ENCODE measurements at regions not wholly inside any gene's neighbourhood (a gene's known extent, or its start where the extent isn't known, plus 50 kb on each side); places are given as distances from the start of the nearest gene placed in this dataset.

DNA sequence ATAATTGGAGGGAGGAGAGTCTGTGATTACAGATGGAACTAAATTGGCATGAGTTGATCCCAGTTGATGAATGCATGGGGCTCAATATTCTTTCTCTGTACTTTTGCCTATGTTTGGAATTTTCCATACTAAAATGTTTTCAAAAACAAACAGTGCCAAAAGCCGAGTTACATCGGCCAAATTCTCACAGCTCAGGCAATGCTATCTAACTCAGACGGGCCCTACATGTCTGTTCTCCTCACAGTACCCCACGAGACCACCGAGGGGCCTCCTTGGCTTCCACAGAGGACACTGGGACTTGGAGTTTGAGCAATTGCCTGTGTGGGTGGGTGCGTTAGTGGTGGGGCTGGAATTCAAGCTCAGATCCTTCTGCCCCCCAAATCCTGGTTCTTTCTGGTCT, 413.2 kb downstream of the CDH26 start:
- Histone ChIP-seq H3K4me3 (ENCODE audit: insufficient read depth, low read depth, low read length) (no peak overlapping the region), H3K36me3 (replicated peaks; ENCODE audit: control insufficient read depth, insufficient read depth, low read length) (no peaks in the 10 kb centered on the region), H3K27me3 (ENCODE audit: control insufficient read depth, insufficient read depth, low read length) (no peaks in the 10 kb centered on the region)
- DNase-seq = no peak

DNA sequence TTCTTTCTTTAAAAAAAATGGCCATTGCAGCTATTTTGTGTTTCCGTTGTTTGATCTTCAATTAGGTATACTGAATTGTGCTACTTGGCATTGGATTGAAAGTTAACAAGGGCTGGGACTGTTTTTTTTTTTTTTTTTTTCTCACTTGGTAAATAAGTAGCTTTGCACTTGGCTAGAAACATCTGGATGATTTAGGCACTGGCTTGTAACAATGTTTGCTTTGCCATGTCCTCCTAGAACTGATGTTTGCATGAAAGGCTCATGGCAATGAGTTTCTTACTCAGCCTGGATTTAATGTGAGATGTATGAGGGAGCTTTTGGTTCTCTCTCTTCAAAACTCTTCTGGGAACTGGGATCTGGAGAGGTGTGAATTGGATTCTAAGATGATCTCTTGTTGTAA, 414.1 kb downstream of the CDH26 start:
- H3K27me3 ChIP-seq (ENCODE audit: control insufficient read depth, insufficient read depth, low read length) = no peaks in the 10 kb centered on the region
- no peak overlapping the region for H3K4me3 ChIP-seq (ENCODE audit: insufficient read depth, low read depth, low read length)
- H3K36me3 ChIP-seq (replicated peaks; ENCODE audit: control insufficient read depth, insufficient read depth, low read length) = no peaks in the 10 kb centered on the region
- no peak for DNase-seq

DNA sequence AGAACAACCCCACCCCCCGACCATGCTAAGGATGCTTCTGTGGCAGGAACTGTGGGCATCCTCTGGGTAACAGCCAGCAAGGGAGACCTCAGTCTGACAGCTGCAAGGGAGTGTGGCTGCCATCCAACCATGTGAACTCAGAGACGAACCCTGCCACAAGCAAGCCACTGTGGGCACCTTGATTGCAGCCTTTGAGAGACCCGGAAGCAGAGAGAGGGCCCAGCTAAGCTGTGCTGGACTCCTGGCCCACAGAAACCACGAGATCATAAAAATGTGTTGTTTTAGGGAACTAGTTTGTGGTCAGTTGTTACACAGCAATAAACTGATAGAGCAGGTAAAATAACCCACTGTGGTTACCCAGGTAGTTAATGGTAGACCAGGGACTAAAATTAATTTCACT, 414.6 kb downstream of the CDH26 start:
- no peaks in the 10 kb centered on the region for H3K27me3 ChIP-seq (ENCODE audit: control insufficient read depth, insufficient read depth, low read length)
- DNase-seq = no peak
- H3K36me3 ChIP-seq (replicated peaks; ENCODE audit: control insufficient read depth, insufficient read depth, low read length) = no peaks in the 10 kb centered on the region
- no peak overlapping the region for H3K4me3 ChIP-seq (ENCODE audit: insufficient read depth, low read depth, low read length)

GRCh38 chr20:60378620-60379019, 420.4 kb downstream of the CDH26 start:
- DNase-seq = no peak
- H3K27me3 ChIP-seq (ENCODE audit: control insufficient read depth, insufficient read depth, low read length) = no peaks in the 10 kb centered on the region
- no peak overlapping the region for H3K4me3 ChIP-seq (ENCODE audit: insufficient read depth, low read depth, low read length)
- H3K36me3 ChIP-seq (replicated peaks; ENCODE audit: control insufficient read depth, insufficient read depth, low read length) = no peaks in the 10 kb centered on the region

- no peak for DNase-seq
- no peaks in the 10 kb centered on the region for H3K36me3 ChIP-seq (replicated peaks; ENCODE audit: control insufficient read depth, insufficient read depth, low read length)
- no peak overlapping the region for H3K4me3 ChIP-seq (ENCODE audit: insufficient read depth, low read depth, low read length)
- H3K27me3 ChIP-seq (ENCODE audit: control insufficient read depth, insufficient read depth, low read length) = no peaks in the 10 kb centered on the region
Observed at GRCh38 chr20:60381643-60382400, 423.6 kb downstream of the CDH26 start.

DNA sequence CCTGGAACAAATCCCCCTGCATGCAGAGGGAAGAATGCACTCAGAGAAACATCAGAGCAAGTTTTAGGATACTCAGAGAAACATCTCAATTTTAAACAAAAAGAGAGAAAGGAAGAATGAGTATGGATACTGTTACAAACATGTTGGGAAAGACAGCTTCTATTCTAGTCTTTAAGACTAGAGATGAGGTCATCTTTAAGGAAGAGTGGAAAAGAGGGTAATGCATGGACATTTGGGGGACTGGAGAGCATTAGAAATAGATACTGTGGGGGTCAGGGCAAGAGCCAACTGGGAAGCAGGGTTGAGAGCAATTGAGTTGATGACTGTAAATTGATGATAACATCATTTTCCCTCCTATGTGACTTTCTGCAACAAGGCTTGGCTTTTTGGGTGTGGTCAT, 431.2 kb downstream of the CDH26 start:
- DNase-seq = no peak
- Histone ChIP-seq H3K4me3 (ENCODE audit: insufficient read depth, low read depth, low read length) (no peak overlapping the region), H3K27me3 (ENCODE audit: control insufficient read depth, insufficient read depth, low read length) (no peaks in the 10 kb centered on the region; the same call in 1 of the 2 replicates), H3K36me3 (replicated peaks; ENCODE audit: control insufficient read depth, insufficient read depth, low read length) (no peaks in the 10 kb centered on the region)

GRCh38 chr20:60389882-60390281, 431.7 kb downstream of the CDH26 start:
- H3K4me3 ChIP-seq (ENCODE audit: insufficient read depth, low read depth, low read length) = no peak overlapping the region
- H3K36me3 ChIP-seq (replicated peaks; ENCODE audit: control insufficient read depth, insufficient read depth, low read length) = no peaks in the 10 kb centered on the region
- no peak for DNase-seq
- H3K27me3 ChIP-seq (ENCODE audit: control insufficient read depth, insufficient read depth, low read length) = no peaks in the 10 kb centered on the region; the same call in 1 of the 2 replicates

DNA sequence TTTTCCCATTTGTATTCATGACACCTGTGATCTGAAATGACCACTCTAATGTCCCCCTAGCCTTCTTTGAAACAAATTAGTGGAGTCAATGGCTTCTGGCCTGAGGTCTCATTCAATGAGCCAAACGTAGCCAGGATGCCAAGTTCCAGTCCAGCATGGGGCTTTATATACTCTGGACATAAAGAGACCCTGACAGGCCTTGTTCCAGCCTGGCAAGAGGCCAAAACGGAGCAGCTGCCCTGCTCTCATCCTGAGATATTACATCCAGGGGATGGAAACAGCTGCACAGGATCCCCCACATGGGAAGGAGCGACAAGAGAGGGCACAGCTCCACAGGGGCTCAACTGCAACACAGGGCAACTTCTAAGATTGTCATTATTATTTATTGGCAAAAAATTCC, 437.8 kb downstream of the CDH26 start:
- Histone ChIP-seq H3K4me3 (ENCODE audit: insufficient read depth, low read depth, low read length) (no peak overlapping the region), H3K27me3 (ENCODE audit: control insufficient read depth, insufficient read depth, low read length) (no peaks in the 10 kb centered on the region; the same call in 1 of the 2 replicates), H3K36me3 (replicated peaks; ENCODE audit: control insufficient read depth, insufficient read depth, low read length) (no peaks in the 10 kb centered on the region)
- DNase-seq = no peak

GRCh38 chr20:60400567-60400966, 442.3 kb downstream of the CDH26 start:
- H3K27me3 ChIP-seq (ENCODE audit: control insufficient read depth, insufficient read depth, low read length) = no peaks in the 10 kb centered on the region; the same call in 1 of the 2 replicates
- H3K36me3 ChIP-seq (replicated peaks; ENCODE audit: control insufficient read depth, insufficient read depth, low read length) = no peaks in the 10 kb centered on the region
- no peak overlapping the region for H3K4me3 ChIP-seq (ENCODE audit: insufficient read depth, low read depth, low read length)
- no peak for DNase-seq

- no peak overlapping the region for H3K4me3 ChIP-seq (ENCODE audit: insufficient read depth, low read depth, low read length)
- no peaks in the 10 kb centered on the region; the same call in 1 of the 2 replicates for H3K27me3 ChIP-seq (ENCODE audit: control insufficient read depth, insufficient read depth, low read length)
- no peak for DNase-seq
- no peaks in the 10 kb centered on the region for H3K36me3 ChIP-seq (replicated peaks; ENCODE audit: control insufficient read depth, insufficient read depth, low read length)
Observed at GRCh38 chr20:60402189-60403058, 444.2 kb downstream of the CDH26 start.

GRCh38 chr20:60403105-60403741, 445.0 kb downstream of the CDH26 start:
- Histone ChIP-seq H3K27me3 (ENCODE audit: control insufficient read depth, insufficient read depth, low read length) (no peaks in the 10 kb centered on the region), H3K36me3 (replicated peaks; ENCODE audit: control insufficient read depth, insufficient read depth, low read length) (no peaks in the 10 kb centered on the region), H3K4me3 (ENCODE audit: insufficient read depth, low read depth, low read length) (no peak overlapping the region)
- no peak for DNase-seq

GRCh38 chr20:60407011-60407771, 449.0 kb downstream of the CDH26 start:
- Histone ChIP-seq H3K27me3 (ENCODE audit: control insufficient read depth, insufficient read depth, low read length) (no peaks in the 10 kb centered on the region), H3K4me3 (ENCODE audit: insufficient read depth, low read depth, low read length) (no peak overlapping the region), H3K36me3 (replicated peaks; ENCODE audit: control insufficient read depth, insufficient read depth, low read length) (no peaks in the 10 kb centered on the region)
- no peak for DNase-seq

DNA sequence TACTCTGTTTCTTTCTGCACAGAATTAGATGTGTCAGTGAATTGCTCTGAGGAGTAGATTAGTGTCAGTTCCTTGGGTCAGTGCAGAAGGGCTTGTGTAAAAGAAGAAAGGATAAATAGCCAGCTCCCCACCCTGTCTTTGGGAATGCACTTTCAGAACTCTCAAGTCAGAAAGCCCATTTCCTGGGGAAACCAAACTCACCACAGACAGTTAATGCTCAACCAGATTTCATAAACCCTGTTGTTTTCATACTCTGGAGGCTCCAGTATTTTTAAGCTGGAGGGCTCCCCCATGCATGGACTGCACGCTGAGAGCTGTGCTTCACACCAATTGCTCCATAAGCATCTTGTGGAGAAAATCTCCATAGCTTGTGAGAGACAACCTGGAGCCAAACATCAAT, 449.7 kb downstream of the CDH26 start:
- no peak for DNase-seq
- H3K27me3 ChIP-seq (ENCODE audit: control insufficient read depth, insufficient read depth, low read length) = no peaks in the 10 kb centered on the region
- H3K36me3 ChIP-seq (replicated peaks; ENCODE audit: control insufficient read depth, insufficient read depth, low read length) = no peaks in the 10 kb centered on the region
- H3K4me3 ChIP-seq (ENCODE audit: insufficient read depth, low read depth, low read length) = no peak overlapping the region

- no peaks in the 10 kb centered on the region for H3K27me3 ChIP-seq (ENCODE audit: control insufficient read depth, insufficient read depth, low read length)
- H3K36me3 ChIP-seq (replicated peaks; ENCODE audit: control insufficient read depth, insufficient read depth, low read length) = no peaks in the 10 kb centered on the region
- DNase-seq = no peak
- no peak overlapping the region for H3K4me3 ChIP-seq (ENCODE audit: insufficient read depth, low read depth, low read length)
Observed at GRCh38 chr20:60408435-60408834, 450.2 kb downstream of the CDH26 start.

All from H7 (cell line).